Peyer's patch (tissue), 4 donors: ENCODE measurements at regions not wholly inside any gene's neighbourhood (a gene's known extent, or its start where the extent isn't known, plus 50 kb on each side); places are given as distances from the start of the nearest gene placed in this dataset.

ENCODE experiments used
- DNase-seq, 3 donors: peaks; one replicate each; pipeline ENCODE4 v3.0.0-alpha.2; 2017 to 2019
- H3K27ac ChIP-seq, 4 donors: fragments of 200-600 bp; sonication (generic); one replicate each; pipeline ENCODE4 v1.5.1; 2016 to 2019
- H3K27me3 ChIP-seq, 2 donors: fragments of 200-600 bp; sonication (generic); one replicate each; pipeline ENCODE4 v1.5.1; 2019
- H3K36me3 ChIP-seq, 3 donors: fragments of 200-600 bp; sonication (generic); one replicate each; pipeline ENCODE4 v1.5.1; 2016 to 2019
- H3K4me1 ChIP-seq, 4 donors: fragments of 200-600 bp; sonication (generic); one replicate each; pipeline ENCODE4 v1.5.1; 2016 to 2019
- H3K4me3 ChIP-seq, 4 donors: fragments of 200-600 bp; sonication (generic); 1 replicate in 3 of 4; 2 replicates in 1 of 4; pipeline ENCODE4 v1.5.1; 2016 to 2019; ENCODE audit warnings: mild to moderate bottlenecking in 1 of 4
- H3K9me3 ChIP-seq, 4 donors: fragments of 200-600 bp; sonication (generic); one replicate each; pipeline ENCODE4 v1.5.1; 2016 to 2019; ENCODE audit warnings: mild to moderate bottlenecking in 1 of 4
- POLR2A ChIP-seq, 2 donors: fragments of 450-650 bp; IDR thresholded peaks; one replicate each; pipeline ENCODE4 v1.5.1; 2017; ENCODE audit warnings: antibody characterized with exemption in 2 of 2, mild to moderate bottlenecking in 2 of 2, moderate library complexity in 2 of 2
- TF ChIP-seq, protein P1 (sequence below), 6 experiments: fragments of 450-650 bp in 4 of 6; fragments of 200-600 bp in 2 of 6; sonication (generic) in 1 of 6; IDR thresholded peaks; one replicate each; pipeline ENCODE4 v1.5.1; 2017 to 2019; ENCODE audit warnings: antibody characterized with exemption in 6 of 6, mild to moderate bottlenecking in 3 of 6, moderate library complexity in 1 of 6

GRCh38 chr18:55696811-55697210 lies 108.8 kb upstream of the TCF4 start:
- no peak for TF ChIP-seq POLR2A (IDR thresholded peaks at IDR 0.05)
- TF ChIP-seq, protein P1, sequence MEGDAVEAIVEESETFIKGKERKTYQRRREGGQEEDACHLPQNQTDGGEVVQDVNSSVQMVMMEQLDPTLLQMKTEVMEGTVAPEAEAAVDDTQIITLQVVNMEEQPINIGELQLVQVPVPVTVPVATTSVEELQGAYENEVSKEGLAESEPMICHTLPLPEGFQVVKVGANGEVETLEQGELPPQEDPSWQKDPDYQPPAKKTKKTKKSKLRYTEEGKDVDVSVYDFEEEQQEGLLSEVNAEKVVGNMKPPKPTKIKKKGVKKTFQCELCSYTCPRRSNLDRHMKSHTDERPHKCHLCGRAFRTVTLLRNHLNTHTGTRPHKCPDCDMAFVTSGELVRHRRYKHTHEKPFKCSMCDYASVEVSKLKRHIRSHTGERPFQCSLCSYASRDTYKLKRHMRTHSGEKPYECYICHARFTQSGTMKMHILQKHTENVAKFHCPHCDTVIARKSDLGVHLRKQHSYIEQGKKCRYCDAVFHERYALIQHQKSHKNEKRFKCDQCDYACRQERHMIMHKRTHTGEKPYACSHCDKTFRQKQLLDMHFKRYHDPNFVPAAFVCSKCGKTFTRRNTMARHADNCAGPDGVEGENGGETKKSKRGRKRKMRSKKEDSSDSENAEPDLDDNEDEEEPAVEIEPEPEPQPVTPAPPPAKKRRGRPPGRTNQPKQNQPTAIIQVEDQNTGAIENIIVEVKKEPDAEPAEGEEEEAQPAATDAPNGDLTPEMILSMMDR (IDR thresholded peaks at IDR 0.05), result no peak
- Histone ChIP-seq H3K4me1 (no peaks in the 10 kb centered on the region), H3K36me3 (no peaks in the 10 kb centered on the region), H3K4me3 (no peak overlapping the region), H3K9me3 (no peaks in the 10 kb centered on the region), H3K27ac (no peak overlapping the region), H3K27me3 (no peaks in the 10 kb centered on the region)
- DNase-seq, result no peak

- H3K27ac ChIP-seq, result no peak overlapping the region
- DNase-seq, result no peak
- H3K4me1 ChIP-seq, result no peaks in the 10 kb centered on the region
- no peak overlapping the region for H3K4me3 ChIP-seq
- H3K9me3 ChIP-seq, result no peaks in the 10 kb centered on the region
- H3K27me3 ChIP-seq, result no peaks in the 10 kb centered on the region
- no peaks in the 10 kb centered on the region for H3K36me3 ChIP-seq
- TF ChIP-seq, protein P1 (IDR thresholded peaks at IDR 0.05), result no peak
- TF ChIP-seq POLR2A (IDR thresholded peaks at IDR 0.05), result no peak
Observed at GRCh38 chr18:55695091-55695490, 107.1 kb upstream of the TCF4 start.

DNA sequence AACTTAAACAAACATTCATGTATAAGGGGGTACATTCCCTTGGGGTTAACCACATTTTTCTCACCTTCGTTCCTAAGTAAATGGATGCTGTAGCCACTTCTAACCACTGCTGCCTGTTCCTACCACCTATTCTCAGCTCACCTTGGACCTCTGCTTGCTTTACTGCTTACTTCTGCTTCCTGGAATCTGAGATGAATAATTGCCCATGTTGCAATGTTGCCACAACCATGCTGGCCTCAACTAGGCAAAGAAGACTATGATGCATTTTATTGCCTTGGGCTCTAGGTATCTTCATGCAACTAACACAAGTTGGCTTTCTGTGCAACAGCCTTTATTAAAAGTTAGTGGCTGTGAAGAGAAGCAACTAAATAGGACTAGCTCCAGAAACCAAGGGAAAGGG lies 106.3 kb upstream of the TCF4 start:
- no peaks in the 10 kb centered on the region for H3K9me3 ChIP-seq
- TF ChIP-seq, protein P1 (IDR thresholded peaks at IDR 0.05), result no peak
- no peak for TF ChIP-seq POLR2A (IDR thresholded peaks at IDR 0.05)
- DNase-seq, result no peak
- no peak overlapping the region for H3K27ac ChIP-seq
- no peaks in the 10 kb centered on the region for H3K36me3 ChIP-seq
- no peaks in the 10 kb centered on the region for H3K4me1 ChIP-seq
- H3K4me3 ChIP-seq, result no peak overlapping the region
- no peaks in the 10 kb centered on the region for H3K27me3 ChIP-seq

- Histone ChIP-seq H3K4me3 (no peak overlapping the region), H3K36me3 (no peaks in the 10 kb centered on the region), H3K4me1 (no peaks in the 10 kb centered on the region), H3K27me3 (no peaks in the 10 kb centered on the region), H3K9me3 (no peaks in the 10 kb centered on the region), H3K27ac (no peak overlapping the region)
- no peak for DNase-seq
- TF ChIP-seq, protein P1 (IDR thresholded peaks at IDR 0.05), result no peak
- TF ChIP-seq POLR2A (IDR thresholded peaks at IDR 0.05), result no peak
Observed at GRCh38 chr18:55688030-55688429, 100.0 kb upstream of the TCF4 start.

- TF ChIP-seq POLR2A (IDR thresholded peaks at IDR 0.05), result no peak
- TF ChIP-seq, protein P1 (IDR thresholded peaks at IDR 0.05), result no peak
- Histone ChIP-seq H3K27me3 (no peaks in the 10 kb centered on the region), H3K4me3 (no peak overlapping the region), H3K36me3 (no peaks in the 10 kb centered on the region), H3K27ac (no peak overlapping the region), H3K9me3 (no peaks in the 10 kb centered on the region), H3K4me1 (no peaks in the 10 kb centered on the region)
- DNase-seq, result no peak
Observed at GRCh38 chr18:55687106-55687505, 99.1 kb upstream of the TCF4 start.

DNA sequence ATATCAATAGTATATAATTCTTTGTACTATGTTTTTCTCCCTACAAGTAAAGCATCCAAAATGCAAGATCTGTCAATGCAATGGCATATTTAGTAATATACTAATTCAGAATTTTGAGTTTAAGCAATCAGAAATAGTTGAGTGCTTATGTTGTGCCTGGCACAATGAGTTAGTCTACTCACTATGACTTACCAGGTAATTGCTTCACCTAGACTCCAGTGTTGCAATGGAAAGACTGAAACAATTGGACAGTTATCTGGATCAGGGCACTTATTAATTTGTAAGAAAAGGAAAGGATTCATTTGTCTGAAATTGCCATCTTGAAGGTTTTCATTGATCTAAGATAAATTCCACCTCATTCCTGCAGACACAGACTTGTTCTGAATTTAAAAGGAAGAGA lies 97.6 kb upstream of the TCF4 start:
- Histone ChIP-seq H3K27me3 (no peaks in the 10 kb centered on the region), H3K4me3 (no peak overlapping the region), H3K27ac (no peak overlapping the region), H3K9me3 (no peaks in the 10 kb centered on the region), H3K36me3 (no peaks in the 10 kb centered on the region), H3K4me1 (no peaks in the 10 kb centered on the region)
- no peak for DNase-seq
- TF ChIP-seq, protein P1 (IDR thresholded peaks at IDR 0.05), result no peak
- TF ChIP-seq POLR2A (IDR thresholded peaks at IDR 0.05), result no peak
